Liver (tissue), 8 donors: ENCODE measurements at regions not wholly inside any gene's neighbourhood (a gene's known extent, or its start where the extent isn't known, plus 50 kb on each side); places are given as distances from the start of the nearest gene placed in this dataset.
"Not testable (repeated sequence)": the region's sequence is repeated elsewhere in the genome, so short reads cannot be mapped to it uniquely, and the experiment has no call there.

Source experiments
- DNase-seq: peaks from one replicate; pipeline ENCODE4 v3.0.0-alpha.2; 2017; ENCODE audit warnings: low spot score
- H3K27ac ChIP-seq, 2 donors: one replicate each; pipeline ENCODE4 v1.7.0; 2013; ENCODE audit warnings: inconsistent platforms in 2 of 2, low read length in 2 of 2, control low read depth in 1 of 2, low read depth in 1 of 2, mild to moderate bottlenecking in 1 of 2
- H3K27me3 ChIP-seq, 4 donors: one replicate each; pipeline versions ENCODE4 v1.6.1 to v1.7.0; 2013; ENCODE audit warnings: low read length in 3 of 4, inconsistent platforms in 1 of 4, mild to moderate bottlenecking in 1 of 4, moderate library complexity in 1 of 4; ENCODE audit not compliant: control insufficient read depth in 4 of 4, insufficient read depth in 4 of 4
- H3K36me3 ChIP-seq, 4 donors: one replicate each; pipeline versions ENCODE4 v1.6.1 to v1.7.0; 2013; ENCODE audit warnings: low read length in 3 of 4, mild to moderate bottlenecking in 3 of 4, low read depth in 1 of 4, moderate library complexity in 1 of 4; ENCODE audit not compliant: control insufficient read depth in 4 of 4, insufficient read depth in 3 of 4
- H3K4me1 ChIP-seq, 4 donors: one replicate each; pipeline versions ENCODE4 v1.6.1 to v1.7.0; 2013; ENCODE audit warnings: low read length in 3 of 4, mild to moderate bottlenecking in 3 of 4, moderate library complexity in 1 of 4; ENCODE audit not compliant: control insufficient read depth in 4 of 4, insufficient read depth in 4 of 4
- H3K4me3 ChIP-seq, 3 donors: one replicate each; pipeline versions ENCODE4 v1.6.1 to v1.7.0; 2013; ENCODE audit warnings: low read length in 3 of 3, control low read depth in 1 of 3, low read depth in 1 of 3, mild to moderate bottlenecking in 1 of 3
- H3K9ac ChIP-seq, 2 donors: one replicate each; pipeline ENCODE4 v1.7.0; 2013; ENCODE audit warnings: low read length in 2 of 2, mild to moderate bottlenecking in 2 of 2, moderate library complexity in 2 of 2, control low read depth in 1 of 2, low read depth in 1 of 2
- H3K9me3 ChIP-seq, 4 donors: one replicate each; pipeline versions ENCODE4 v1.6.1 to v1.7.0; 2013; ENCODE audit warnings: low read length in 3 of 4; ENCODE audit not compliant: control insufficient read depth in 4 of 4
- EGR1 ChIP-seq, 2 donors: IDR thresholded peaks; 2 replicates each; pipeline ENCODE4 v1.6.1; 2016 to 2018; ENCODE audit warnings: antibody characterized with exemption in 2 of 2, low read depth in 2 of 2
- FOXA1 ChIP-seq: IDR thresholded peaks from 2 replicates; pipeline ENCODE4 v1.6.1; 2016; ENCODE audit warnings: antibody characterized with exemption
- FOXA2 ChIP-seq: IDR thresholded peaks from 2 replicates; pipeline ENCODE4 v1.6.1; 2016; ENCODE audit warnings: antibody characterized with exemption
- GABPA ChIP-seq, 2 donors: IDR thresholded peaks in 1 of 2; conservative IDR thresholded peaks in 1 of 2; 2 replicates each; pipeline ENCODE4 v1.6.1; 2016; ENCODE audit warnings: antibody characterized with exemption in 2 of 2, mild to moderate bottlenecking in 1 of 2, moderate library complexity in 1 of 2
- HNF4A ChIP-seq, 2 donors: conservative IDR thresholded peaks; 2 replicates each; pipeline ENCODE4 v1.6.1; 2016; ENCODE audit warnings: antibody characterized with exemption in 2 of 2, mild to moderate bottlenecking in 2 of 2
- HNF4G ChIP-seq: IDR thresholded peaks from 2 replicates; pipeline ENCODE4 v1.6.1; 2016; ENCODE audit warnings: antibody characterized with exemption
- JUND ChIP-seq, 2 donors: IDR thresholded peaks; 2 replicates each; pipeline ENCODE4 v1.6.1; 2016; ENCODE audit warnings: antibody characterized with exemption in 2 of 2
- NR2F2 ChIP-seq: IDR thresholded peaks from 2 replicates; pipeline ENCODE4 v1.6.1; 2016; ENCODE audit warnings: antibody characterized with exemption
- RAD21 ChIP-seq, 2 donors: IDR thresholded peaks; 2 replicates each; pipeline ENCODE4 v1.6.1; 2016; ENCODE audit warnings: antibody characterized with exemption in 2 of 2, mild to moderate bottlenecking in 2 of 2
- RXRA ChIP-seq, 2 donors: IDR thresholded peaks; 2 replicates each; pipeline ENCODE4 v1.6.1; 2017 to 2018; ENCODE audit warnings: antibody characterized with exemption in 2 of 2, mild to moderate bottlenecking in 1 of 2
- SP1 ChIP-seq: IDR thresholded peaks from 2 replicates; pipeline ENCODE4 v1.6.1; 2018; ENCODE audit warnings: antibody characterized with exemption, mild to moderate bottlenecking
- TAF1 ChIP-seq: conservative IDR thresholded peaks from 2 replicates; pipeline ENCODE4 v1.6.1; 2016; ENCODE audit warnings: antibody characterized with exemption, mild to moderate bottlenecking
- YY1 ChIP-seq: IDR thresholded peaks from 2 replicates; pipeline ENCODE4 v1.6.1; 2016; ENCODE audit warnings: antibody characterized with exemption, mild to moderate bottlenecking
- WGBS: extraction: QIAGEN DNeasy Blood & Tissue Kit; methylation state at CpG from one replicate; pipeline ENCODE4 v1.1.7; 2013; 5-methylcytosine and 5-hydroxymethylcytosine counted together
- TF ChIP-seq, protein P1 (sequence below): IDR thresholded peaks from 2 replicates; pipeline ENCODE4 v1.6.1; 2016; ENCODE audit warnings: antibody characterized with exemption
- TF ChIP-seq, protein P2 (sequence below): IDR thresholded peaks from 2 replicates; pipeline ENCODE4 v1.6.1; 2016; ENCODE audit warnings: antibody characterized with exemption
- TF ChIP-seq, protein P3 (sequence below): IDR thresholded peaks from 2 replicates; pipeline ENCODE4 v1.6.1; 2016; ENCODE audit warnings: antibody characterized with exemption, mild to moderate bottlenecking
- TF ChIP-seq, protein P4 (sequence below): fragments of 150-350 bp; IDR thresholded peaks from 2 replicates; pipeline ENCODE4 v1.5.1; 2017; ENCODE audit warnings: improper control_type of control experiment, low read depth, low read length; ENCODE audit not compliant: missing input control
- TF ChIP-seq, protein P5 (sequence below): IDR thresholded peaks from 2 replicates; pipeline ENCODE4 v1.6.1; 2016; ENCODE audit warnings: antibody characterized with exemption
- donor health status: healthy.
- donor health status: healthy.
- donor health status: healthy.
- donor health status: healthy.
- donor health status: healthy.

DNA sequence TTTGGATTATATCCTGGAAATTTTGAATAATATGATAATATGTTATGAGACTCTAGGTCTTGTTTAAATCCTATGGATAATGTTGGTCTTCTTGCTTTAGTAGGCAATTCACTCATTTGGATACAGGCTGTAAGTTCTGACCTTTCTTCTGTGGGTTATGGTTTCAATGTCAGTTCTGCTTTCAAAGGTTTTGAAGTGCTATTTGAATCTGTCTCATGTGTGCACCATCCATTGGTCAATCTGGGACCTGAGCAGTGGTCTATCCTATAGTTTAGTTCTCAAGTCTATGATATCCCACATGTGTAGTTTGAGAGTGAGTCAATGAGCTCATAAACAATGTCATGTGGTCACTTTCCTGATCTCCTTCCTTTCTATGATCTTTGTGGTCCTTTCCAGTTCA lies 94.4 kb downstream of the RMI1 start:
- TF ChIP-seq HNF4A (conservative IDR thresholded peaks at IDR 0.05) = no peak
- no peak for TF ChIP-seq HNF4G
- TF ChIP-seq FOXA1 = no peak
- no peak for TF ChIP-seq RAD21 (IDR thresholded peaks at IDR 0.05)
- TF ChIP-seq YY1 = no peak
- TF ChIP-seq GABPA (IDR thresholded peaks at IDR 0.05 in 1 of 2, conservative IDR thresholded peaks at IDR 0.05 in 1 of 2) = no peak
- TF ChIP-seq, protein P1, sequence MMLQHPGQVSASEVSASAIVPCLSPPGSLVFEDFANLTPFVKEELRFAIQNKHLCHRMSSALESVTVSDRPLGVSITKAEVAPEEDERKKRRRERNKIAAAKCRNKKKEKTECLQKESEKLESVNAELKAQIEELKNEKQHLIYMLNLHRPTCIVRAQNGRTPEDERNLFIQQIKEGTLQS = no peak
- no peak for TF ChIP-seq JUND (IDR thresholded peaks at IDR 0.05)
- no peak for TF ChIP-seq RXRA (IDR thresholded peaks at IDR 0.05)
- TF ChIP-seq NR2F2 = no peak
- TF ChIP-seq, protein P2, sequence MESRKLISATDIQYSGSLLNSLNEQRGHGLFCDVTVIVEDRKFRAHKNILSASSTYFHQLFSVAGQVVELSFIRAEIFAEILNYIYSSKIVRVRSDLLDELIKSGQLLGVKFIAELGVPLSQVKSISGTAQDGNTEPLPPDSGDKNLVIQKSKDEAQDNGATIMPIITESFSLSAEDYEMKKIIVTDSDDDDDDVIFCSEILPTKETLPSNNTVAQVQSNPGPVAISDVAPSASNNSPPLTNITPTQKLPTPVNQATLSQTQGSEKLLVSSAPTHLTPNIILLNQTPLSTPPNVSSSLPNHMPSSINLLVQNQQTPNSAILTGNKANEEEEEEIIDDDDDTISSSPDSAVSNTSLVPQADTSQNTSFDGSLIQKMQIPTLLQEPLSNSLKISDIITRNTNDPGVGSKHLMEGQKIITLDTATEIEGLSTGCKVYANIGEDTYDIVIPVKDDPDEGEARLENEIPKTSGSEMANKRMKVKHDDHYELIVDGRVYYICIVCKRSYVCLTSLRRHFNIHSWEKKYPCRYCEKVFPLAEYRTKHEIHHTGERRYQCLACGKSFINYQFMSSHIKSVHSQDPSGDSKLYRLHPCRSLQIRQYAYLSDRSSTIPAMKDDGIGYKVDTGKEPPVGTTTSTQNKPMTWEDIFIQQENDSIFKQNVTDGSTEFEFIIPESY = no peak
- TF ChIP-seq, protein P3, sequence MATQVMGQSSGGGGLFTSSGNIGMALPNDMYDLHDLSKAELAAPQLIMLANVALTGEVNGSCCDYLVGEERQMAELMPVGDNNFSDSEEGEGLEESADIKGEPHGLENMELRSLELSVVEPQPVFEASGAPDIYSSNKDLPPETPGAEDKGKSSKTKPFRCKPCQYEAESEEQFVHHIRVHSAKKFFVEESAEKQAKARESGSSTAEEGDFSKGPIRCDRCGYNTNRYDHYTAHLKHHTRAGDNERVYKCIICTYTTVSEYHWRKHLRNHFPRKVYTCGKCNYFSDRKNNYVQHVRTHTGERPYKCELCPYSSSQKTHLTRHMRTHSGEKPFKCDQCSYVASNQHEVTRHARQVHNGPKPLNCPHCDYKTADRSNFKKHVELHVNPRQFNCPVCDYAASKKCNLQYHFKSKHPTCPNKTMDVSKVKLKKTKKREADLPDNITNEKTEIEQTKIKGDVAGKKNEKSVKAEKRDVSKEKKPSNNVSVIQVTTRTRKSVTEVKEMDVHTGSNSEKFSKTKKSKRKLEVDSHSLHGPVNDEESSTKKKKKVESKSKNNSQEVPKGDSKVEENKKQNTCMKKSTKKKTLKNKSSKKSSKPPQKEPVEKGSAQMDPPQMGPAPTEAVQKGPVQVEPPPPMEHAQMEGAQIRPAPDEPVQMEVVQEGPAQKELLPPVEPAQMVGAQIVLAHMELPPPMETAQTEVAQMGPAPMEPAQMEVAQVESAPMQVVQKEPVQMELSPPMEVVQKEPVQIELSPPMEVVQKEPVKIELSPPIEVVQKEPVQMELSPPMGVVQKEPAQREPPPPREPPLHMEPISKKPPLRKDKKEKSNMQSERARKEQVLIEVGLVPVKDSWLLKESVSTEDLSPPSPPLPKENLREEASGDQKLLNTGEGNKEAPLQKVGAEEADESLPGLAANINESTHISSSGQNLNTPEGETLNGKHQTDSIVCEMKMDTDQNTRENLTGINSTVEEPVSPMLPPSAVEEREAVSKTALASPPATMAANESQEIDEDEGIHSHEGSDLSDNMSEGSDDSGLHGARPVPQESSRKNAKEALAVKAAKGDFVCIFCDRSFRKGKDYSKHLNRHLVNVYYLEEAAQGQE = no peak
- no peak for TF ChIP-seq FOXA2
- no peak for TF ChIP-seq TAF1
- no peak for TF ChIP-seq EGR1 (IDR thresholded peaks at IDR 0.05; ENCODE audit: low read depth in 2 of 2)
- no peak for DNase-seq
- Histone ChIP-seq H3K9ac (no peak overlapping the region), H3K36me3 (no peaks in the 10 kb centered on the region), H3K9me3 (no peaks in the 10 kb centered on the region), H3K4me3 (no peak overlapping the region), H3K4me1 (no peaks in the 10 kb centered on the region), H3K27me3 (no peaks in the 10 kb centered on the region), H3K27ac (no peak overlapping the region)

DNA sequence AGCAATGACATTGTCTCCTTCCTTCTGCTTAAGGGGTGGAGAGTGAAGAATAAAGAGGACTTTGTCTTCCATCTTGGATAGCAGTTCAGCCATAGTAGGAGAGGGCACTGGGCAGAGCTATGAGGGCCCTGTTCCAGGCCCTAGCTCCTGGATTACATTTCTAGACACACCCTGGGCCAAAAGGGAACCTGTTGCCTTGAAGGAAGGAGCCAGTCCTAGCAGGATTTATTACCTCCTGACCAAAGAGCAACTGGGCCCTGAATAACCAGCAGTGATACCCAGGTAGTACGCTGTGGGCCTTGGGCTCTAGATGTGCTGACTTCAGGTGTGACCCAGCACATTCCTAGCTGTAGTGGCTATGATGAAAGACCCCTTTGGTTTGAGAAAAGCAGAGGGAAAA lies 95.8 kb downstream of the RMI1 start:
- no peak for DNase-seq
- Histone ChIP-seq H3K4me1 (no peaks in the 10 kb centered on the region), H3K9me3 (no peaks in the 10 kb centered on the region), H3K4me3 (no peak overlapping the region), H3K36me3 (no peaks in the 10 kb centered on the region), H3K9ac (no peak overlapping the region), H3K27me3 (no peaks in the 10 kb centered on the region), H3K27ac (no peak overlapping the region)
- 96% methylated on average over 1 of the region's 1 CpG for WGBS
- TF ChIP-seq, protein P2 = no peak
- TF ChIP-seq, protein P1 = no peak
- TF ChIP-seq JUND (IDR thresholded peaks at IDR 0.05) = no peak
- TF ChIP-seq, protein P4, sequence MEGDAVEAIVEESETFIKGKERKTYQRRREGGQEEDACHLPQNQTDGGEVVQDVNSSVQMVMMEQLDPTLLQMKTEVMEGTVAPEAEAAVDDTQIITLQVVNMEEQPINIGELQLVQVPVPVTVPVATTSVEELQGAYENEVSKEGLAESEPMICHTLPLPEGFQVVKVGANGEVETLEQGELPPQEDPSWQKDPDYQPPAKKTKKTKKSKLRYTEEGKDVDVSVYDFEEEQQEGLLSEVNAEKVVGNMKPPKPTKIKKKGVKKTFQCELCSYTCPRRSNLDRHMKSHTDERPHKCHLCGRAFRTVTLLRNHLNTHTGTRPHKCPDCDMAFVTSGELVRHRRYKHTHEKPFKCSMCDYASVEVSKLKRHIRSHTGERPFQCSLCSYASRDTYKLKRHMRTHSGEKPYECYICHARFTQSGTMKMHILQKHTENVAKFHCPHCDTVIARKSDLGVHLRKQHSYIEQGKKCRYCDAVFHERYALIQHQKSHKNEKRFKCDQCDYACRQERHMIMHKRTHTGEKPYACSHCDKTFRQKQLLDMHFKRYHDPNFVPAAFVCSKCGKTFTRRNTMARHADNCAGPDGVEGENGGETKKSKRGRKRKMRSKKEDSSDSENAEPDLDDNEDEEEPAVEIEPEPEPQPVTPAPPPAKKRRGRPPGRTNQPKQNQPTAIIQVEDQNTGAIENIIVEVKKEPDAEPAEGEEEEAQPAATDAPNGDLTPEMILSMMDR = no peak
- TF ChIP-seq, protein P5, sequence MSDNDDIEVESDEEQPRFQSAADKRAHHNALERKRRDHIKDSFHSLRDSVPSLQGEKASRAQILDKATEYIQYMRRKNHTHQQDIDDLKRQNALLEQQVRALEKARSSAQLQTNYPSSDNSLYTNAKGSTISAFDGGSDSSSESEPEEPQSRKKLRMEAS = no peak
- TF ChIP-seq SP1 = no peak
- TF ChIP-seq RXRA (IDR thresholded peaks at IDR 0.05) = no peak
- no peak for TF ChIP-seq HNF4G
- no peak for TF ChIP-seq EGR1 (IDR thresholded peaks at IDR 0.05; ENCODE audit: low read depth in 2 of 2)
- no peak for TF ChIP-seq FOXA2
- no peak for TF ChIP-seq NR2F2

DNA sequence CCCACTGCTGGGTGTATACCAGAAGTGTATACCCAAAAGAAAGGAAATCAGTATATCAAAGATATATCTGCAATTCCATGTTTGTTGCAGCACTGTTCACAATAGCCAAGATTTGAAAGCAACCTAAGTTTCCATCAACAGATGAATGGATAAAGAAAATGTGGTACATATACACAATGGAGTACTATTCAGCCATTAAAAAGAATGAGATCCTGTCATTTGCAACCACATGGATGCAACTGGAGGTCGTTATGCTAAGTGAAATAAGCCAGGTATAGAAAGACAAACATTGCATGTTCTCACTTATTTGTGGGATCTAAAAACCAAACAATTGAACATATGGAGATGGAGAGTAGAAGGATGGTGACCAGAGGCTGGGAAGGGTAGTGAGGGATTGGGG lies 97.2 kb downstream of the RMI1 start:
- H3K9me3 ChIP-seq, DNase-seq, H3K27ac ChIP-seq, H3K27me3 ChIP-seq, H3K4me3 ChIP-seq, H3K4me1 ChIP-seq, H3K9ac ChIP-seq, H3K36me3 ChIP-seq: not testable (repeated sequence)
- WGBS = 53% methylated on average over 1 of the region's 1 CpG
